Natural killer cell (primary cell): ENCODE measurements at regions not wholly inside any gene's neighbourhood (a gene's known extent, or its start where the extent isn't known, plus 50 kb on each side); places are given as distances from the start of the nearest gene placed in this dataset.

Source experiments
- ATAC-seq, 3 donors: fragments of 150-1000 bp in 2 of 3; fragments of 200-7000 bp in 1 of 3; cut with Tn5 transposase; 1 replicate in 1 of 3; 2 replicates in 2 of 3; pipeline ENCODE4 v1.10.0; 2021; ENCODE audit warnings: mild to moderate bottlenecking in 2 of 3, moderate library complexity in 2 of 3
- DNase-seq, 2 donors: peaks; one replicate each; pipeline versions ENCODE4 v3.0.0 to v3.0.0-alpha.2; 2013 to 2021; ENCODE audit warnings: mixed read lengths in 1 of 2
- H3K27ac ChIP-seq: one replicate; pipeline ENCODE4 v1.5.1; 2013; ENCODE audit warnings: mild to moderate bottlenecking, low read length
- H3K27me3 ChIP-seq: one replicate; pipeline ENCODE4 v1.6.1; 2013; ENCODE audit warnings: low read length; ENCODE audit not compliant: control insufficient read depth, insufficient read depth
- H3K36me3 ChIP-seq: one replicate; pipeline ENCODE4 v1.6.1; 2013; ENCODE audit warnings: low read length; ENCODE audit not compliant: control insufficient read depth, insufficient read depth
- H3K4me1 ChIP-seq: one replicate; pipeline ENCODE4 v1.6.1; 2013; ENCODE audit warnings: low read length; ENCODE audit not compliant: control insufficient read depth, insufficient read depth
- H3K4me3 ChIP-seq: one replicate; pipeline ENCODE4 v1.5.1; 2013; ENCODE audit warnings: low read length
- H3K9me3 ChIP-seq: one replicate; pipeline ENCODE4 v1.6.1; 2013; ENCODE audit warnings: low read length; ENCODE audit not compliant: control insufficient read depth, insufficient read depth
- H3K27ac Mint-ChIP-seq, 2 donors: one replicate each; pipeline ENCODE4 v1.8.0; 2022; ENCODE audit warnings: mild to moderate bottlenecking in 2 of 2, mixed read lengths in 2 of 2, moderate library complexity in 1 of 2
- H3K27me3 Mint-ChIP-seq, 2 donors: one replicate each; pipeline ENCODE4 v1.8.0; 2022; ENCODE audit warnings: low read depth in 2 of 2, mixed read lengths in 2 of 2
- H3K36me3 Mint-ChIP-seq: one replicate; pipeline ENCODE4 v1.8.0; 2022; ENCODE audit warnings: mixed read lengths
- H3K4me1 Mint-ChIP-seq, 2 donors: one replicate each; pipeline ENCODE4 v1.8.0; 2022; ENCODE audit warnings: mixed read lengths in 2 of 2
- H3K4me3 Mint-ChIP-seq: one replicate; pipeline ENCODE4 v1.8.0; 2022; ENCODE audit warnings: mild to moderate bottlenecking, moderate library complexity, mixed read lengths
- H3K9me3 Mint-ChIP-seq, 2 donors: one replicate each; pipeline ENCODE4 v1.8.0; 2022; ENCODE audit warnings: mixed read lengths in 2 of 2
- CTCF ChIP-seq: fragments of 200-600 bp; IDR thresholded peaks from one replicate; pipeline ENCODE4 v1.8.0; 2022; ENCODE audit warnings: antibody characterized with exemption
- WGBS: methylation state at CpG from one replicate; pipeline ENCODE4 v1.1.7; 2013; ENCODE audit warnings: missing lambda C conversion rate; ENCODE audit not compliant: insufficient coverage; 5-methylcytosine and 5-hydroxymethylcytosine counted together
- intact Hi-C: fragments of 100-400 bp; cut with micrococcal nuclease; formaldehyde crosslinking; loops from one replicate; pipeline ENCODE4 v1.14.2; 2022

- no peaks in the 10 kb centered on the region for H3K9me3 ChIP-seq
- H3K4me1 ChIP-seq, result no peaks in the 10 kb centered on the region
- Mint-ChIP-seq H3K4me1 (no peaks in the 10 kb centered on the region), H3K27ac (no peak overlapping the region), H3K27me3 (peaks cover 6 to 21% of the 10 kb centered on the region in 2 donors), H3K4me3 (no peak overlapping the region), H3K36me3 (no peaks in the 10 kb centered on the region), H3K9me3 (no peaks in the 10 kb centered on the region)
- H3K4me3 ChIP-seq, result no peak overlapping the region
- 79% methylated on average over 1 of the region's 1 CpG for WGBS
- ATAC-seq, result no peak
- no peak overlapping the region for H3K27ac ChIP-seq
- H3K36me3 ChIP-seq, result no peaks in the 10 kb centered on the region
- no peak for DNase-seq
- intact Hi-C loops, result no loop called here
- no peak for TF ChIP-seq CTCF
- no peaks in the 10 kb centered on the region for H3K27me3 ChIP-seq
Observed at GRCh38 chr12:11477110-11477509, 81.7 kb upstream of the PRB2 start.

GRCh38 chr12:11482955-11483354 lies 87.6 kb upstream of the PRB2 start:
- H3K4me1 Mint-ChIP-seq, result peaks cover 6 to 10% of the 10 kb centered on the region in 2 donors
- Histone ChIP-seq H3K4me3 (no peak overlapping the region), H3K4me1 (no peaks in the 10 kb centered on the region), H3K36me3 (no peaks in the 10 kb centered on the region), H3K27me3 (no peaks in the 10 kb centered on the region), H3K9me3 (no peaks in the 10 kb centered on the region), H3K27ac (no peak overlapping the region)
- peaks cover 3 to 31% of the 10 kb centered on the region in 2 donors for H3K27me3 Mint-ChIP-seq
- TF ChIP-seq CTCF, result no peak
- H3K36me3 Mint-ChIP-seq, result no peaks in the 10 kb centered on the region
- H3K4me3 Mint-ChIP-seq, result no peak overlapping the region
- H3K9me3 Mint-ChIP-seq, result no peaks in the 10 kb centered on the region
- DNase-seq, result no peak
- WGBS, result 82% methylated on average over 2 of the region's 2 CpGs
- ATAC-seq, result no peak
- no peak overlapping the region for H3K27ac Mint-ChIP-seq
- intact Hi-C loops, result loop anchor here (10.0 kb wide), 1 partner anchor 258 kb away; no protein-coding TSS in a partner anchor

- ATAC-seq (peak; percentile 94 to 99 (median 99)), DNase-seq (peak; percentile 72 to 94)
- intact Hi-C loops, result loop anchor here (1.0 to 10.0 kb wide), 3 partner anchors 262 to 1334 kb away; no protein-coding TSS in a partner anchor
- WGBS, result 23% methylated on average over 12 of the region's 13 CpGs
- no peaks in the 10 kb centered on the region for H3K9me3 ChIP-seq
- H3K4me1 ChIP-seq, result no peaks in the 10 kb centered on the region
- Mint-ChIP-seq H3K27me3 (peaks cover 3 to 34% of the 10 kb centered on the region in 2 donors), H3K9me3 (no peaks in the 10 kb centered on the region), H3K36me3 (no peaks in the 10 kb centered on the region), H3K4me3 (no peak overlapping the region), H3K27ac (no peak overlapping the region), H3K4me1 (peaks cover 6 to 10% of the 10 kb centered on the region in 2 donors)
- H3K4me3 ChIP-seq, result no peak overlapping the region
- no peak overlapping the region for H3K27ac ChIP-seq
- no peaks in the 10 kb centered on the region for H3K36me3 ChIP-seq
- peak; percentile 100 for TF ChIP-seq CTCF
- H3K27me3 ChIP-seq, result no peaks in the 10 kb centered on the region
Observed at GRCh38 chr12:11486623-11487444, 91.5 kb upstream of the PRB2 start.
